ENCODE measurements at regions not wholly inside any gene's neighbourhood (a gene's known extent, or its start where the extent isn't known, plus 50 kb on each side); places are given as distances from the start of the nearest gene placed in this dataset.

- no peak for TF ChIP-seq CTCF (IDR thresholded peaks at IDR 0.05; ENCODE audit: low read length)
- TF ChIP-seq EZH2phosphoT487 (IDR thresholded peaks at IDR 0.05; ENCODE audit: low read length): no peak
Measured at GRCh38 chr2:123521854-123522253, 503.2 kb upstream of the CNTNAP5 start.
